ENCODE measurements at regions not wholly inside any gene's neighbourhood (a gene's known extent, or its start where the extent isn't known, plus 50 kb on each side); places are given as distances from the start of the nearest gene placed in this dataset.
"Not testable (repeated sequence)": the region's sequence is repeated elsewhere in the genome, so short reads cannot be mapped to it uniquely, and the experiment has no call there.

GRCh38 chr20:53778736-53779135 is 185.1 kb upstream of the ZNF217 start:
- DNase-seq (ENCODE audit: extremely low read depth, low read depth), result no peak

DNA sequence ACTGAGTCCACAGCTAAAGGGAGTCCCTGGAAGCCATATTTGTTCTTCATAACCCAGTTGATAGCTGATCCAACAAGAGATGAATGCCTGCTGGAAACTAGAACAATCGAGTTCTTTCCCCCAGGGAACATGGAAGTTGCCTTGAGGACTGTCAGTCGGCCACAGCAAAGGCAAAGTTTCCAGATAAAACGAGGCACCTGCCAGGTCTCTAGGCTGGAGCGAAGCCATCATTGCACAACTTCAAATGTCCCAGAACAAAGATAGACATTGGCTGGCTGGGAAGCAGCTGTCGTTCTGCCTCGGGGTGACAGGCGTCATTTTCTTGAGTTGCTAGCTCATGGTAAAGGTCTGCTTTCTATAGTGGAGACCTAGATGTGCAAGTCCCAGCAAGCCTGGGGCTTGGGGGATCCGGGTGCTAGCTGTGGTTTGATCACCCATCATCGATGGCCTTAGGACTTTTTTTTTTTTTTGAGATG is 184.4 kb upstream of the ZNF217 start:
- DNase-seq (ENCODE audit: extremely low read depth, low read depth), result no peak

GRCh38 chr20:53777402-53777801 is 183.8 kb upstream of the ZNF217 start:
- not testable (repeated sequence) for DNase-seq (ENCODE audit: extremely low read depth, low read depth)

DNA sequence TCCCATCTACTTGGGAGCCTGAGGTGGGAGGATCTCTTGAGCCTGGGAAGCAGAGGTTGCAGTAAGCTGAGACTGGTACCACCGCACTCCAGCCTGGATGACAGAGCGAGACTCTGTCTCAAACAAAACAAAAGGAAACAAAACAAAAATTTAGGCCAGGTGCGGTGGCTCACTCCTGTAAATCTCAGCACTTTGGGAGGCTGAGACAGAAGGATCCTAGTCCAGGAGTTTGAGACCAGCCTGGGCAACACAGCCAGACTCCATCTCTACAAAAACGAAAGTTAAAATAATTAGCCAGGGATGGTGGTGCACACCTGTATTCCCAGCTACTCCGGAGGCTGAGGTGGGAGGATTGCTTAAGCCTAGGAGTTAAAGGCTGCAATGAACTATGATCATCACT is 183.2 kb upstream of the ZNF217 start:
- DNase-seq (ENCODE audit: extremely low read depth, low read depth), result no peak

- no peak for DNase-seq (ENCODE audit: extremely low read depth, low read depth)
These were observed 181.0 kb upstream of the ZNF217 start for GRCh38 chr20:53774461-53775203.

DNA sequence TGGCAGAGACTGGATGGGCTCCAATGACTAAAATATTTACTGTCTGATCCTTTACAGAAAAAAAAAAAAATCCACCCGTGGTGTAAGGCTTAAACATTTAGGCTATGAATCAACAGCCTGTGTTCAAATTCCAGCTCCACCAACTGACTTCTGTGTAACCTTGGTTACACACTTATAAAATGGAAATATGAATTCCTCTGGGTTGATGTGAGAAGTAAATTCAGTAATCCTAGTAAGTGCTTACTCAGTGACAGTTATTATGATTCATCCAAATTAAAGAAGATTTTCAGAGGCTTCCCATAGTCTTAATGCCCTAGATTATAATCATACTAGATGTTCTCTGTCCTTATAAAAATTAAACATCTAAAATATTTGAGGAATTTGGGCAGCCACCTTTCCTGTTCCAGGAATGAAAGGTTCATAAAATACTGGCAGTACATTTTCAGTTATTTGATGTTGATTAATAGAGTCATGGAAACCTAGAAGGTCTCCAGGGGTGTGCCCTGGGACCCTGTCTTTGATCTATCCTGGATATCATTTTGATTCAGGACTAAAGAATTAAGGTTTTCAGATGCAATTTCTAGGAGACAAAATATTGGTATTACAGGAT is 180.3 kb upstream of the ZNF217 start:
- DNase-seq (ENCODE audit: extremely low read depth, low read depth), result no peak

- DNase-seq (ENCODE audit: extremely low read depth, low read depth), result not testable (repeated sequence)
These were observed 179.6 kb upstream of the ZNF217 start for GRCh38 chr20:53773066-53773791.

DNA sequence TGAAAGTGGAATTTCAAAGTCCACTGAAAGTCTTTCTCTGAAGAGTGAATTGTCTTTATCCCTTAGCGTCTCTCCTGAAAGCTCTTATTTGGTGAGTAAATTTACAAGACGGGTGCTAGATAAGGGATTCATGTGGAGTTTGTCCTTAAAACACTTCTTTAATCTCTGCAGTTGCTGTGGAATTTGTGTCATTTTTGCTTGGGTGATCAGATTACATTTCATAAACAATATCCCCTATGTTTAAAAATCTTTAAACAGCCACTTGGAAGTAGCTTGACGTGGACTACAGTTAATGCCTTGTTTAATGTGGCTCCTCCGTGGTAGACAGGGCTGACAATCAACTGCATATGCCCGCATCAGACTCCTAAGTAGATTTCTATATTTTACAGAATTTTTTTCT is 175.4 kb upstream of the ZNF217 start:
- DNase-seq (ENCODE audit: extremely low read depth, low read depth), result no peak

GRCh38 chr20:53768329-53768728 is 174.7 kb upstream of the ZNF217 start:
- DNase-seq (ENCODE audit: extremely low read depth, low read depth), result no peak

GRCh38 chr20:53767206-53767930 is 173.7 kb upstream of the ZNF217 start:
- no peak for DNase-seq (ENCODE audit: extremely low read depth, low read depth)

DNA sequence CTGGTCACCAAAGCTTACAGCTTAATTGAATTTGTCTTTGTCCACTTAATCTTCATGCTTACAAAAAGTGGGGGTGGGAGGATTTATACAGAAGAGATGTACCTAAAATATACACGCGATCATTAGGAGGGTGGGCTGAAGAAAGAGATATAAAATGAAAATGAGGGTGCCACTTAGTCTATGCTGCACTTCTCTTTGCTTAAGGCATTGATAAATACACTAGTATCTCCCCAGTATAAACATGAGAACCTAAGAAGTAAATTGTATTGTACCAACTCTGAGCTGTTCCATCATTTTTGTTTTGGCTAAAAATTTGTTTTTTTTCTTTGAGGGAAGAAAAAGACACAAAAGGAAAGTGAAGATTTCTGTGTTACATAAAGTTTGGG is 170.8 kb upstream of the ZNF217 start:
- no peak for DNase-seq (ENCODE audit: extremely low read depth, low read depth)

DNA sequence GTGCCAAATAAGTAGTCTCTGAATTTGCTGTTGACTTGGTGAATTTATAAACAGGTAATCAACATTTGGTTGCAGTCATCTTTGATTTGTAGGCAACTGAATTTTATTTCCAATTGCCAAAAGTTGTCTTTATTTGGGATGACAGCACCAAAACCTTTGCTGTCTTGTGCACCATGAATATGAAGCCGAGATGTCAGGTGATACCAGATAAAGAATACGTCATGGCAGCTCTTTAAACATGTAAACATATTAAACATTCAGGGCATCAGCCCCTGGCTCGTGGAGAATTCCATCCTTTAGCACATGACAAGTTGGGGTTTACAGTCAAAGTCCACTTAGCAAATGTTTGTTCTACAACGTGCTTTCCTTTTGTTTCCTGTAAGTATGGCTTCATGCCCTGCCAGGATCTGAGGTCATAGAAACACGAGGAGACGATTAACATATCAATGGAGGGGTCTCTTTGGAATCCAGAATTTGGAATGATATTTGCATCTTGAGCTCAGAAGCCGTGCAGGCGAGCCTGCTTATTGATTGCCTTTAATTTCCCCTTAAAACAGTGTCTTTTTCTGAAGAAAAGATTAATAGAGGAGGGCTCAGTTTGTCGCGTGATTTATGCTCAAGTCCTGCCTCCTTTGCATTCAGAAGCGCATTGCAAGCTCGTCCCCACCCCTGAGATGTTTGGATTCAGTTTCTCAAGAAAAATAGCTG is 170.2 kb upstream of the ZNF217 start:
- no peak for DNase-seq (ENCODE audit: extremely low read depth, low read depth)

- DNase-seq (ENCODE audit: extremely low read depth, low read depth), result not testable (repeated sequence)
These were observed 168.8 kb upstream of the ZNF217 start for GRCh38 chr20:53762423-53762798.

- DNase-seq (ENCODE audit: extremely low read depth, low read depth), result no peak
These were observed 166.4 kb upstream of the ZNF217 start for GRCh38 chr20:53760025-53760441.

DNA sequence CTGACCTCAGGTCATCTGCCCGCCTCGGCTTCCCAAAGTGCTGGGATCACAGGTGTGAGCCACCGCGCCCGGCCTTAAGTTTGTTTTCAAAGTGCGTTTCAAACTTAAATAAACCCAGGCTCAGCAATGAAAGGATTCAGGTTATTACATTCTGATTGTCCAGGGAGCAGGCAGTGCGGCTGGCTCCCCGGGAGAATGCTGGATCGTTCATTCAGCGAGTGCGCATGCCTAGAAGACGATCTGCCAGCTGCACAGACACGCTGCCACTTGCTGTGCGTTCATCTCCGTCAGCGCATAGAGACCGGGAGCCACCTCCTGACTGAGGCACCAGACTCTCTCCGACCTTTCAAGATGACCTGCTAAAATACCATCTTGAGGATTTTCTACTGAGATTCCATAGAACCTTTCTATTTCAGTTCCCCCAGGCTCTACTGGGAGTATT is 163.9 kb upstream of the ZNF217 start:
- DNase-seq (ENCODE audit: extremely low read depth, low read depth), result no peak

GRCh38 chr20:53755733-53756531 is 162.3 kb upstream of the ZNF217 start:
- DNase-seq (ENCODE audit: extremely low read depth, low read depth), result no peak

DNA sequence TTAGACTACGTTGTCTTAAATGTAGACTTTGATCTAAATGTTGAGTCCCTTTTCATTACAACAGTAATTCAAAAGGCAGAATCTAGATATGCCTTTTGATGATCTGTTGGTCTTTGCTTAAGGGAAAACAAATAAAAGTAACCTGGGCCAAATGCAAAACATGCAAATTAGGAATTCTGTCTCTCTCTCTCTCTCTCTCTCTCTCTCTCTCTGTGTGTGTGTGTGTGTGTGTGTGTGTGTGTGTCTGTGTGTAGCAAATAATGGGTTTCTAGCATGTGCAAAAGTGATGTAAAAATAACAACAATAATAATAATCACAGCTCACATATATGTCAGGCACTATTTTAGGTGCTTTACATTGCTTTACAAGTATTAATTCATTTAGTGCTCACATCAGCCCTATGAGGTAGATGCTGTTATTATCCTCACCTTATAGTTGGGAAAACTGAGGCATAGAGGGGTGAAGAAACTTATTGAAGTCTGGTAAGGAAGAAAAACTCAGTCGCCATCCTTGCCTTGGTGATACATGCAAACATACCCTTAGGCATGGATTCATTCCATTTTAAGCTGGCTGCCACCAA is 160.3 kb upstream of the ZNF217 start:
- no peak for DNase-seq (ENCODE audit: extremely low read depth, low read depth)

DNA sequence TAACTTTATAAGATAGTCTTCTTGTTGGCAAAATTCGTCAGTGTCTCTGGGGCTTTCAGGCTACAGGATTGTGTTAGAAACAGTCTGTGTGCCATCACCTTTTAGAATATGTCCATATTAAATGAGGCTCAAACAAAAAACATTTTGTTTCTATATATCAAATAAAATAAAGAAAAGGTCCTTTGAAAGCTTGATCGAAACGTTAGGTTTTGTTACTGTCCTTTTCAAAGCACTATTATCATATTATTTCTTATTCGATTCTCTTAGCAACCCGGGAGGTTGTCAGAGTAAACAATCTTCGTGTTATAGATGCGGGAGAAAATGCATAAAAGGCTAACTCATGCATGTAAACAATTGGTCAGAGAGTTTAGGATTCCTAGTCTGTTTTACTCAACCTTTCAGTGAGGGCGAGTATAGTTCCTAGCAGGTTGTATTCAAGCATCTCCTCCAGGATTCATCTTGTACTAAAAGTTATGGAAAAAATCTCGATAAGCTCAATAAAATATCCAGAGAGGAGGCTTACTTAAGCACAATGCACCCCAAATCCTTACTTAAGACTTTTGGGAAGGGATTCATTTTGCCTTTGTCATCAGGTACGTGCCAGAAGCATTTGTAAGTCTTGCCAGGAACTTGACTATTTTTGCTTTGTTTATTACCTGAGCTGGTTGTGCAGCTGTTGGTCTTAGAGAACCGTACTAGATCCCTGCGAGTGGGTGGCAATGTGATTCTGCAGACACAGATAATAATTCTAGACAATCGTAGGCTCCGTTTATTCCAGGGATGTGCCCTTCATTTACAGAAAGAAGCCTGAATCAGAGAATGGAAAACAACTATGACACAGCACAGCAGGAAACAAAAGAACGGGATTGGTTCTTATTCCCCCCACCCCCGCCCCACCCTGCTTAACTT is 159.6 kb upstream of the ZNF217 start:
- DNase-seq (ENCODE audit: extremely low read depth, low read depth), result peak; percentile 68
